ENCODE measurements at regions not wholly inside any gene's neighbourhood (a gene's known extent, or its start where the extent isn't known, plus 50 kb on each side); places are given as distances from the start of the nearest gene placed in this dataset.

DNA sequence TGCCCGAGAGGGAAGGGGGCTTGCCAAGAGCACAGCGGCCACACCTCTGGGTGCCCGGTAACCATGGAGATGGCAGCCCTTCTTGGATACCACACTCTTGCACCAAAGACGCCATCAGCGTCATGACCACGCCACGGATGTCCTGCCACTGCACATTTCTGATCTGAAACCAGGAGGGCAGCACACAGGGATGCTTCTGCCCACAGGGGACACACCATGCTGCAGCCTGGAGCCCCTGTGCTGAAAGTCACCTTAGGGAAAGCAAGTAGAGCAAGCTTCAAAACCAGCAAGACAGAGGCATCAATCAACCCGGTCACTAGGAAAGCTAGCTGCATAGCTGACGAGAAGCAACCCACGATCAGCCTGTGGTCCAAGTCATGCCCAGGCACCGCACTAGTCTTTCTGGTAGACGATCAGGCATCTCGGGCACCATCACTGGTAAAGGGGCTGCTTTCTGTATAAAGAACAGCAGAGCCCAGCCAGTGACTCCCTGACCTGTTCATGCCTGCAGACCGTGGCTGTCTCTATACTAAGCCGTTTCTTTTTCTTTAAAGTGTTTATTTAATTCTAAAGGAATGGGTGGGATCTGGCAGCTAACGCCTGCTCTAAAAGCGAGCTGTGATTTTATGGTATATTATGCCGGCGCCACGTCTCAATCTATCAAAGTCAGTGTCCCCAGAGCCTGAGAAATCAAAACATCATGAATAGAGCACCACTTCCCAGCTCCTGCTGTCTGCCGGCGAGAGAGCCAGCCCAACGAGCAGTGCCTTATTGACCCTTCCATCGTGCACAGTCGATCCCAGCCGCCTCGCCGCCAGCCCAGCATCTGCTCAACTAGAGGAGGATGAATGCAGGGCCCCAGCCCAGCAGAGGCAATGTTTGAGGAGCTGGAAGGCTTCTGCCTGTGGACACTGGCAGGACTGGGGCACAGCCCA is 244.7 kb downstream of the RBFOX3 start:
- Histone ChIP-seq H3K27me3 (ENCODE audit: control insufficient read depth, insufficient read depth, low read length) (no peaks in the 10 kb centered on the region), H3K27ac (ENCODE audit: insufficient read depth, low read length, poor library complexity, severe bottlenecking) (no peak overlapping the region), H3K4me1 (ENCODE audit: control insufficient read depth, insufficient read depth, low read length, poor library complexity, severe bottlenecking) (no peaks in the 10 kb centered on the region), H3K9me3 (ENCODE audit: control insufficient read depth in 2 of 2, low read length in 2 of 2) (no peaks in the 10 kb centered on the region), H3K36me3 (ENCODE audit: control insufficient read depth, insufficient read depth, low read length) (no peaks in the 10 kb centered on the region), H3K4me3 (ENCODE audit: low read depth, low read length) (no peak overlapping the region)
- DNase-seq: no peak
- peak overlapping the region in 1 of 4 donors; percentile 68 for H3K4me3 Mint-ChIP-seq
- H3K27me3 Mint-ChIP-seq: peaks cover 11% of the 10 kb centered on the region
- no peak for ATAC-seq (ENCODE audit: low read depth in 2 of 2)
- H3K36me3 Mint-ChIP-seq: no peaks in the 10 kb centered on the region
- H3K9me3 Mint-ChIP-seq: no peaks in the 10 kb centered on the region
- peak overlapping the region in 1 of 3 donors; percentile 32 for H3K27ac Mint-ChIP-seq
- H3K4me1 Mint-ChIP-seq: no peaks in the 10 kb centered on the region

DNA sequence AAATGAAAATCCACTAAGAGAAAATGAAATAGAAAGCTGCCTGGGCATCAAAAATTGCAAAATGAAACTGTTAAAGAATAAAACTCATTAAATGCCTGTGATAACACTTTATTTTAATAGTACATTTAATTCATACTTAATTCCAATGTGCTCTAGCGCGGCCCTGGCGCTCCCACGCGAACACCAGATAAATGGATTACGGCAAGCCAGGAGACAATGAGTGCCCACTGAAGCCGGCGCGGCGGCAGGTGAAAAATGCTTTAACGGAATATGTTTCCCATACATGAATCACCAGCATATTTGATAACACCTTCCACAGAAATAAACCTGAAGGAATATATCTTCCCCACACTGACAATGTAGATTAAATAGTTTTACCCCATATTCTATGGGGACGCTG is 245.5 kb downstream of the RBFOX3 start:
- H3K4me3 Mint-ChIP-seq: no peak overlapping the region
- no peaks in the 10 kb centered on the region for H3K9me3 ChIP-seq (ENCODE audit: control insufficient read depth in 2 of 2, low read length in 2 of 2)
- no peaks in the 10 kb centered on the region for H3K4me1 Mint-ChIP-seq
- H3K27ac Mint-ChIP-seq: no peak overlapping the region
- no peak for DNase-seq
- H3K4me1 ChIP-seq (ENCODE audit: control insufficient read depth, insufficient read depth, low read length, poor library complexity, severe bottlenecking): no peaks in the 10 kb centered on the region
- H3K27me3 ChIP-seq (ENCODE audit: control insufficient read depth, insufficient read depth, low read length): no peaks in the 10 kb centered on the region
- no peak overlapping the region for H3K27ac ChIP-seq (ENCODE audit: insufficient read depth, low read length, poor library complexity, severe bottlenecking)
- ATAC-seq (ENCODE audit: low read depth in 2 of 2): no peak
- H3K4me3 ChIP-seq (ENCODE audit: low read depth, low read length): no peak overlapping the region
- H3K36me3 Mint-ChIP-seq: no peaks in the 10 kb centered on the region
- H3K36me3 ChIP-seq (ENCODE audit: control insufficient read depth, insufficient read depth, low read length): no peaks in the 10 kb centered on the region
- H3K27me3 Mint-ChIP-seq: peaks cover 11% of the 10 kb centered on the region
- H3K9me3 Mint-ChIP-seq: no peaks in the 10 kb centered on the region

DNA sequence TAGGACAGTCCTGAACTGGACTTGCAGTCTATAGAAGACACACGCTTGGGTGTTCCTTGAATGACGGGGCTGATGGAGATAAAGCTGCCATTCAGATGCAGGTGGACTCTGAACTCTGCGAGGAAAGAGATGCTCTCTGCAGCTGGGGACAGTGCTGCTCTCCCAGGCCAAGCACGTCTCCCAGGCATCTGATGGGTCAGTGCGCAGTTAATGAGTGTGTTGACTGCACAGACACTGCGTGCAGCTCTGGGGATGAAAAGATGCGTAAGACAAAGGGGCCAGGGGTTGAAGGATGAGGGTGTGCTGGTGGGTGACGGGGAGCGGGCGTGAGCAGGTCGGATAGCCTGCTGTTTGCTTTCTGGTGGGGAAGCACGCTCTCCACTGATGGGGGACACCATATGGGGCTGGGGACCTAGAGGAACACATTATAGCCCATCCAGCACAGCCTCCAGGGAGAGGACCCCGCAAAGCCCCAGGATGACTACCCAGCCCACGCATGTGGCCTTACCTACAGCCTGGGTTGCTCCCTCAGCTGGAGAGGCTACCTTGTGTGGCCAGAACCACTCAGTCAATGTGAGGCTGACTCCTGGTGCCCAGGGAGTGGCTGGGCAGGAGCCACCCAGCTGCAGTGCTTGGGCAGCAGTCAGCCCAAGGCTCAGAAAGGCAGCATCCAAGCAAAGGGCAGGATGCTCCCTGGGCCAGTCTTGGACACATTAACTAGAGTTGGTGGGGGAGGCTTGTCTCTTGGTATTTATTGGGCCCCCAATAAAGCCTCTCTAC is 246.3 kb downstream of the RBFOX3 start:
- Mint-ChIP-seq H3K4me1 (no peaks in the 10 kb centered on the region), H3K27ac (no peak overlapping the region), H3K9me3 (no peaks in the 10 kb centered on the region), H3K36me3 (no peaks in the 10 kb centered on the region), H3K4me3 (no peak overlapping the region), H3K27me3 (peaks cover 11% of the 10 kb centered on the region)
- Histone ChIP-seq H3K9me3 (ENCODE audit: control insufficient read depth in 2 of 2, low read length in 2 of 2) (no peaks in the 10 kb centered on the region), H3K4me1 (ENCODE audit: control insufficient read depth, insufficient read depth, low read length, poor library complexity, severe bottlenecking) (no peaks in the 10 kb centered on the region), H3K36me3 (ENCODE audit: control insufficient read depth, insufficient read depth, low read length) (no peaks in the 10 kb centered on the region), H3K27ac (ENCODE audit: insufficient read depth, low read length, poor library complexity, severe bottlenecking) (no peak overlapping the region), H3K27me3 (ENCODE audit: control insufficient read depth, insufficient read depth, low read length) (no peaks in the 10 kb centered on the region), H3K4me3 (ENCODE audit: low read depth, low read length) (no peak overlapping the region)
- DNase-seq: no peak
- ATAC-seq (ENCODE audit: low read depth in 2 of 2): no peak

DNA sequence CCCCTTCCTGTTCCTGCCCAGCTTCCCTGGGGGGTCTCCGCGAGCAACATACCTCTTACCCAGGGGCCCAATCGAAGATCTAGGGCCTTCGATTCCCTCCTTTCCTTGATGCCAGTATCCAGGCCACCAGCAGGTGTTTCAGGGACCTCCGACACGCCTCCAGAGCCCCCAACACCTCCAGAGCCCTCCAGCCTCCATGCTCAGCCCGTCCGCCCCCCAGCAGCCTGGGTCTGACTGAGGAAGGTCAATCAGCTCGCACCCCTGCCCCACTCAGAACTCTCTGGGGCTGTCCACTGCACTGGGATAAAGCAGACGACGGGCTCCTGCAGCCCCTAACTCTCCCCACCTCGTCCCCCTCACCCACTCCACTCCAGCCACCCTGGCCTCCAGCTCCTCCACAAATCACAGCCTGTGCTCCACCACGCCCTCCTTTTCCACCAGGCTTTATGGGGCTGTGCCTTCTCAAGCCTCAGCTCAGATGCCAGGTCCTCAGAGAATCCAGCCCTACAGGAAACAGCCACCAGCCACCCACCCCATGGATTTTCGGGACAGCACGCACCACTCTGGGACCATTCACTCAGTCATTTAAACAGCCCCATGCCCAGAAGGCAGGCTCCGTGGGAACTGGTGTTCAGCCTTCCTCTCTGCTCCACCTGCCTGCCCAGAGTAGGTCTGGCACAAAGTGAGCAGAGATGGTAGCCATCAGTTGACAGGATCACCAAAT is 247.1 kb downstream of the RBFOX3 start:
- no peak overlapping the region for H3K4me3 ChIP-seq (ENCODE audit: low read depth, low read length)
- ATAC-seq (ENCODE audit: low read depth in 2 of 2) (no peak), DNase-seq (no peak)
- Mint-ChIP-seq H3K4me3 (no peak overlapping the region), H3K36me3 (no peaks in the 10 kb centered on the region), H3K27ac (no peak overlapping the region), H3K4me1 (no peaks in the 10 kb centered on the region), H3K27me3 (peaks cover 11% of the 10 kb centered on the region), H3K9me3 (no peaks in the 10 kb centered on the region)
- no peaks in the 10 kb centered on the region for H3K4me1 ChIP-seq (ENCODE audit: control insufficient read depth, insufficient read depth, low read length, poor library complexity, severe bottlenecking)
- no peaks in the 10 kb centered on the region for H3K9me3 ChIP-seq (ENCODE audit: control insufficient read depth in 2 of 2, low read length in 2 of 2)
- H3K27me3 ChIP-seq (ENCODE audit: control insufficient read depth, insufficient read depth, low read length): no peaks in the 10 kb centered on the region
- H3K36me3 ChIP-seq (ENCODE audit: control insufficient read depth, insufficient read depth, low read length): no peaks in the 10 kb centered on the region
- H3K27ac ChIP-seq (ENCODE audit: insufficient read depth, low read length, poor library complexity, severe bottlenecking): no peak overlapping the region

DNA sequence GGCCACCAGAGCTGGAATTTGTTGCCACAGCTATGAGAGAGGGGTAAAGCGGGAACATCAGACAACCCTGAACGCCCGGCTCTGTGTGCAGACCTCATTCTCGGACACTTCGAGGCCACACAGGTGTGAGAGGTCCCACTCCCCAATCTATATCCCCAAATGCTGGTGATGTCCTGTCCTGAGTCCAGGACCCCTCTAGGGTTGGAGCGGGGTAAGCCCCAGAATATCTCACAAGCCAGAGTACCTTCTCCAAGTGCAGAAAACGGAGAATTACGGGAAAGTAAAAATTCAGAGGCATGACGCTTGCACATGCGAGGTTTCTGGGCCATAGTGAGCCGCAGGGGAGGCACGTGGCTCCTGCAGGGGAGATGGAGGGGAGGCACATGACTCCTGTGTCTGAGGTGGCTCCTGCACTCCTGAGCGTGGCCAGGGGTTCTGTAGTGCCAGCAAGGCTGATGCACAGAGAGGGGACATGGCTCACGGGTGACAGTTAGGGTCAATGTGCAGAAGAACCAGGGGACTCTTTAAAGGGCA is 248.0 kb downstream of the RBFOX3 start:
- DNase-seq (no peak), ATAC-seq (ENCODE audit: low read depth in 2 of 2) (no peak)
- Mint-ChIP-seq H3K27me3 (peaks cover 11% of the 10 kb centered on the region), H3K4me1 (no peaks in the 10 kb centered on the region), H3K27ac (no peak overlapping the region), H3K4me3 (no peak overlapping the region), H3K36me3 (no peaks in the 10 kb centered on the region), H3K9me3 (no peaks in the 10 kb centered on the region)
- Histone ChIP-seq H3K9me3 (ENCODE audit: control insufficient read depth in 2 of 2, low read length in 2 of 2) (no peaks in the 10 kb centered on the region), H3K27me3 (ENCODE audit: control insufficient read depth, insufficient read depth, low read length) (no peaks in the 10 kb centered on the region), H3K4me1 (ENCODE audit: control insufficient read depth, insufficient read depth, low read length, poor library complexity, severe bottlenecking) (no peaks in the 10 kb centered on the region), H3K36me3 (ENCODE audit: control insufficient read depth, insufficient read depth, low read length) (no peaks in the 10 kb centered on the region), H3K27ac (ENCODE audit: insufficient read depth, low read length, poor library complexity, severe bottlenecking) (no peak overlapping the region), H3K4me3 (ENCODE audit: low read depth, low read length) (no peak overlapping the region)

DNA sequence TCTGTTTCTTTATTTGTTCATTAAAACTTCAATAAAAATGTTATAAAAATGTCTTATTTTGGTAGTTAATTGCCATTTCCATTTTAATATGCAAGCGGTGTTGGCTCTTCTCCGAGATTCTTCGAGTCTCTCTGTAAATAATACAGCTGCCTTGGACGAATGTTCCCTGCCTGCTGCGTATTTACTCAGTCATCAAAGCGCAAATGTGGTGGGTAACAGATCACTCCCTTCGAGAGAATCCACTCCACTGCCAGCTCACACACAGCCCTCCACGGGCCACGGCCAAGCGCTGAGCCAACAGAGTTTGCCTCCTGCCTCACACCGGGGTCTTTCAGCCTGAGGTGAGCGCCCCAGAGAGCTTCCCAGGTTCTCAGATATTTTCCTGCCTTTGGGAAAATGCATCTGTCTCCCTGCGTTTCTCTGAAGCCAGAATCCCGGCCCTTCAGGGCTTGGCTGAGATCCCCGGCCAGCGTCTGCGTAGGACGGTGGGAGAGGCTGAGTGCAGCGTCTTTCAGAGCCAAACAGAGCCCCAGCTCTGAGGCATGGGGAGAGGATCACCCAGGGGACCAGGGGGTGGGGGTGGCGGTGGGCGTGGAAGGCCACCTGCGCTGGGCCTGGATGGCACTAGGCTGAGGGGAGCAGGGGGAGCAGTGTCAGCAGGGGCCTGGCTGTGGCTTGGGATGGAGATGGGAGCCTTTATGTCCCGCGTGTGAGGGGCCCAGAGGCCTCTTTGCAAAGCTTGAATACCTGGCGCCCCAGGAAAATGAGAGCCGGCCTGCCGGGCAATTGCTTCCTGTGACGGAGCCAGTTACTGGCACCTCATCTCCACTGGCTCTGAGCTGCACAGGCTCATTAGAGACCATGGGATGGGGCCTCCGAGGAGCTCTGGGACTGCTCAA is 248.7 kb downstream of the RBFOX3 start:
- no peaks in the 10 kb centered on the region for H3K36me3 ChIP-seq (ENCODE audit: control insufficient read depth, insufficient read depth, low read length)
- no peak for DNase-seq
- ATAC-seq (ENCODE audit: low read depth in 2 of 2): no peak
- H3K27me3 Mint-ChIP-seq: peaks cover 7% of the 10 kb centered on the region
- no peaks in the 10 kb centered on the region for H3K27me3 ChIP-seq (ENCODE audit: control insufficient read depth, insufficient read depth, low read length)
- H3K36me3 Mint-ChIP-seq: no peaks in the 10 kb centered on the region
- H3K27ac Mint-ChIP-seq: no peak overlapping the region
- no peak overlapping the region for H3K27ac ChIP-seq (ENCODE audit: insufficient read depth, low read length, poor library complexity, severe bottlenecking)
- H3K4me1 Mint-ChIP-seq: no peaks in the 10 kb centered on the region
- no peak overlapping the region for H3K4me3 ChIP-seq (ENCODE audit: low read depth, low read length)
- no peaks in the 10 kb centered on the region for H3K9me3 Mint-ChIP-seq
- H3K4me3 Mint-ChIP-seq: no peak overlapping the region
- H3K9me3 ChIP-seq (ENCODE audit: control insufficient read depth in 2 of 2, low read length in 2 of 2): no peaks in the 10 kb centered on the region
- no peaks in the 10 kb centered on the region for H3K4me1 ChIP-seq (ENCODE audit: control insufficient read depth, insufficient read depth, low read length, poor library complexity, severe bottlenecking)

DNA sequence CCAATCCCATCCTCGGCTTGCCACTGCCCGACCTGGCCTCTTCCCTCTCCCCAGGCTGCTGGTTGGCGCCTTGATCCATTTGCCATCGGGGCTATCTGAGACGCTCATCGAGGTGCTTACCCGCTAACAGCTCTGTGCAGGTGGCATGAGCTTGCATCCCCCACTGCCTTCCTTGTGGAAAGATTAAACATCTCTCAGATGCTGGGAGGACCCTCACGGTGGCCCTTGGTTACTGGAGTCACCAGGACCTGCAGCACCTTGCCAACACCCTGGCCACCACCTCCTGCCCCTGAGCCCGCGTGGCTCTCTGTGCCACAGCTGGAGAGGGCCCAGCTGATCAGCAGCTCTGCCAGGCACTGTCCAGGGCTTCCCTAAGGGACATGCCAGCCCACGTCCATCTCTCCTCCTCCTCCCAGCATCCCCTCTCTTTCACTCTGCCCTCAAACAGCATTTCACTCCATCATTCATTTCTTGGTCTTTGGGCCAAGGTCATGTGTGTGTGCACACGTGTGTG is 249.6 kb downstream of the RBFOX3 start:
- ATAC-seq (ENCODE audit: low read depth in 2 of 2) (no peak), DNase-seq (no peak)
- H3K4me3 Mint-ChIP-seq: no peak overlapping the region
- no peak overlapping the region for H3K4me3 ChIP-seq (ENCODE audit: low read depth, low read length)
- H3K4me1 Mint-ChIP-seq: no peaks in the 10 kb centered on the region
- H3K9me3 Mint-ChIP-seq: no peaks in the 10 kb centered on the region
- no peaks in the 10 kb centered on the region for H3K36me3 ChIP-seq (ENCODE audit: control insufficient read depth, insufficient read depth, low read length)
- no peaks in the 10 kb centered on the region for H3K9me3 ChIP-seq (ENCODE audit: control insufficient read depth in 2 of 2, low read length in 2 of 2)
- H3K27me3 ChIP-seq (ENCODE audit: control insufficient read depth, insufficient read depth, low read length): no peaks in the 10 kb centered on the region
- no peaks in the 10 kb centered on the region for H3K4me1 ChIP-seq (ENCODE audit: control insufficient read depth, insufficient read depth, low read length, poor library complexity, severe bottlenecking)
- H3K27ac ChIP-seq (ENCODE audit: insufficient read depth, low read length, poor library complexity, severe bottlenecking): no peak overlapping the region
- peaks cover 7% of the 10 kb centered on the region for H3K27me3 Mint-ChIP-seq
- H3K36me3 Mint-ChIP-seq: no peaks in the 10 kb centered on the region
- no peak overlapping the region for H3K27ac Mint-ChIP-seq

Measured in CD4-positive, CD25-positive, alpha-beta regulatory T cell (primary cell).